ENCODE measurements at regions not wholly inside any gene's neighbourhood (a gene's known extent, or its start where the extent isn't known, plus 50 kb on each side); places are given as distances from the start of the nearest gene placed in this dataset.

- TF ChIP-seq POLR2AphosphoS5 (IDR thresholded peaks at IDR 0.05; ENCODE audit: low read depth, low read length) (no peak), POLR2A (IDR thresholded peaks at IDR 0.05; ENCODE audit: low read depth, low read length) (no peak), TAF1 (IDR thresholded peaks at IDR 0.05; ENCODE audit: borderline replicate concordance, low read depth, low read length) (no peak)
Measured at GRCh38 chr5:19388391-19388790, 599.6 kb downstream of the CDH18 start.

All from GM12892 (cell line).